Cerebellar cortex (tissue), 1 donor: ENCODE measurements at regions not wholly inside any gene's neighbourhood (a gene's known extent, or its start where the extent isn't known, plus 50 kb on each side); places are given as distances from the start of the nearest gene placed in this dataset.

Experiments used
- DNase-seq: peaks from one replicate; pipeline ENCODE4 v3.0.0-alpha.2; 2015; ENCODE audit warnings: low spot score

GRCh38 chr18:7482342-7482741 is 84.8 kb upstream of the PTPRM start:
- no peak for DNase-seq

DNA sequence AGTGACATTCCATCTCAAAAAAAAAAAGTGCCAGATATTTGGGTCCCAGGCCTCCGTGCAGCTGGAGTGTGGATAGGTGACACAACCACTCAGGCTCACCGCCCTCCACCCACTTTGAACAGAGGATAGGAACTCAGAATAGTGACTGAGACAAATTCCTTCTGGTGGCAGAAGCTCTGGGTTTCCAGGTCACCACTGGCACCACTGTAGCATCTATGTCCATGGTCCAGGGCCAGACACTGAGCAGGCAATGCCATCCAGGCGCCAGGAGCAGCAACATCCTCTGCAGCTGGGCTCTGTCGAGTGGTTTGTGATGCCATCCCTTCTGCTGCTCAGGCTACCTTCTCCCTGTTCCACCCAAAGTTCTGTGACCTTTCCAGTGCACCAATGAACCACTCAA is 81.5 kb upstream of the PTPRM start:
- DNase-seq: no peak

GRCh38 chr18:7488571-7488970 is 78.5 kb upstream of the PTPRM start:
- DNase-seq: no peak

- no peak for DNase-seq
Observed at GRCh38 chr18:7490104-7490503, 77.0 kb upstream of the PTPRM start.

DNA sequence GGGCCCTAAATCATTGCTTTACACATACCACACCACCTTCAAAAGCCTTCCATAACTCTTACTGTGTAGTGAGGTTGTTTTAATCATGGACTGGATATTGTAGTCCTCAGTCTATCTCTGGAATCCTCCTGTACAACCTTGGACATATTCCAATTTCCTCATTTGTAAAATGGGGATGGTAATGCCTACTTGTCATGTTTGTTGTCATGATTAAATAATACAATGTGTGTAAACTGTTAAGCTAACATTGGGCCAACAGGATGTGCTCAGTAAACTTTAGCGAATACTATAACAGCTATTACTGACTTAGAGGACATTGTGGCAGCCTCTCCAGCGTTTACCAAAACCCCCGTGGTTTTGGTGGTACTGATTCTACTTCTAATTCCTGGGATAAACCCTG is 74.7 kb upstream of the PTPRM start:
- no peak for DNase-seq

DNA sequence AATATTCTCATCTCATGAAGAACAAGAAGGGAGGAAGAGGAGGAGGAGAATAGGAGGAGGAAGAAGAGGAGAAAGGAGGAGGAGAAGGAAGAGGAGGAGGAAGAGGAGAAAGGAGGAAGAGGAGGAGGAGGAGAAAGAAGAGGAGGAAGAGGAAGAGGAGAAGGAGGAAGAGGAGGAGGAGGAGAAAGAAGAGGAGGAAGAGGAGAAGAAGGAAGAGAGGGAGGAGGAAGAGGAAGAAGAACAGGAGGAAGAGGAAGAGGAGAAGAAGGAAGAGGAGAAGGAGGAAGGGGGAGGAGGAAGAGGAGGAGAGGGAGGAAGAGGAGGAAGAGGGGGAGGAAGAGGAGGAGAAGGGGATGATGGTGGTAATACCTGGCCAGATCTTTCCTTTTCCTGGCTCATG is 70.0 kb upstream of the PTPRM start:
- no peak for DNase-seq

GRCh38 chr18:7511106-7511505 is 56.0 kb upstream of the PTPRM start:
- no peak for DNase-seq

GRCh38 chr18:7512348-7512747 is 54.8 kb upstream of the PTPRM start:
- no peak for DNase-seq

- DNase-seq: no peak
Observed at GRCh38 chr18:7512990-7513389, 54.1 kb upstream of the PTPRM start.

DNA sequence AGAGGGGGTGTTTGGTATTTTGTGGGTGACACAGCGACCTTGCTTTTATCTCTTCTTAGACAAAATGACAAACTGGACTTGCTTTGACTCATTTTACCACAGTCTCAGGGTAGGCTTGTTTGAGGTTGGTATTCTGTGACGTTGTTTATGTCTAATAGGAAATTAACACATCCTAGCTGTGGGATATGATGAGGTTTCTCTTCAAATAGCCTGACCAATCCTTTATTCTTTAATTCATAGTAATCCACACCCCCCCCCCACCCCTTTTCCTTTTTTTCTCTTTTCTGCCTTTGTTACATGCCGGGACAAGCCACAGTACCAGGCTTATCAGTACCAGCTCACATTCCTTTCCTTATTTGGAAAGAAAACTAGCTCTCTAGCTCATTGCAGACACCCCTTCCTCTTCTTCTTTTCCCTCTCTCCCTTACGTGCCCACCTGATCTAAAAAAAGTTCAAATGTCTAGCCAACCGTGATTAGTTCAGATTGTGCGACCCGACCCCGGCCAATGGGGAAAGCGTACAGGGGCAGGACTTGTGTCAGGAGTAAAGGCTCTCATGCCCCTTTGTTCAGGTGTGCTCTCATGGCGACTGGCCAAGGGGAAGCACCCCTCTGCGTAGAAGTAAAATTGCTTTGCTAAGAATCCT is 52.2 kb upstream of the PTPRM start:
- DNase-seq: no peak

GRCh38 chr18:7516266-7517117 is 50.6 kb upstream of the PTPRM start:
- DNase-seq: no peak
